ENCODE measurements at regions not wholly inside any gene's neighbourhood (a gene's known extent, or its start where the extent isn't known, plus 50 kb on each side); places are given as distances from the start of the nearest gene placed in this dataset.

GRCh38 chr2:205880048-205880447 is 197.7 kb downstream of the NRP2 start:
- H3K9me3 ChIP-seq: no peaks in the 10 kb centered on the region
- intact Hi-C loops (cut with DNase I, micrococcal nuclease): loop anchor here in 1 of 2 donors (10.0 kb wide), 1 partner anchor 105 kb away; no protein-coding TSS in a partner anchor
- no peak overlapping the region for H3K4me3 ChIP-seq
- DNase-seq (no peak), ATAC-seq (no peak)
- no peaks in the 10 kb centered on the region for H3K36me3 ChIP-seq (ENCODE audit: low read depth)
- H3K4me1 ChIP-seq (ENCODE audit: low read depth): no peaks in the 10 kb centered on the region
- TF ChIP-seq CTCF (IDR thresholded peaks at IDR 0.05): no peak

GRCh38 chr2:205878999-205879762 is 196.9 kb downstream of the NRP2 start:
- H3K4me1 ChIP-seq (ENCODE audit: low read depth): no peaks in the 10 kb centered on the region
- H3K9me3 ChIP-seq: no peaks in the 10 kb centered on the region
- intact Hi-C loops (cut with DNase I, micrococcal nuclease): no loop called here
- DNase-seq (no peak), ATAC-seq (no peak)
- TF ChIP-seq CTCF (IDR thresholded peaks at IDR 0.05): no peak
- no peaks in the 10 kb centered on the region for H3K36me3 ChIP-seq (ENCODE audit: low read depth)
- no peak overlapping the region for H3K4me3 ChIP-seq

GRCh38 chr2:205877496-205877895 is 195.2 kb downstream of the NRP2 start:
- no peak for DNase-seq
- ATAC-seq: no peak
- H3K4me3 ChIP-seq: no peak overlapping the region
- no peaks in the 10 kb centered on the region for H3K36me3 ChIP-seq (ENCODE audit: low read depth)
- H3K9me3 ChIP-seq: no peaks in the 10 kb centered on the region
- intact Hi-C loops (cut with DNase I, micrococcal nuclease): no loop called here
- no peaks in the 10 kb centered on the region for H3K4me1 ChIP-seq (ENCODE audit: low read depth)
- no peak for TF ChIP-seq CTCF (IDR thresholded peaks at IDR 0.05)

GRCh38 chr2:205876127-205876526 is 193.8 kb downstream of the NRP2 start:
- ATAC-seq: no peak
- intact Hi-C loops (cut with DNase I, micrococcal nuclease): no loop called here
- TF ChIP-seq CTCF (IDR thresholded peaks at IDR 0.05): no peak
- H3K4me3 ChIP-seq: no peak overlapping the region
- no peaks in the 10 kb centered on the region for H3K4me1 ChIP-seq (ENCODE audit: low read depth)
- no peaks in the 10 kb centered on the region for H3K36me3 ChIP-seq (ENCODE audit: low read depth)
- DNase-seq: no peak
- H3K9me3 ChIP-seq: no peaks in the 10 kb centered on the region

- Histone ChIP-seq H3K4me3 (no peak overlapping the region), H3K9me3 (no peaks in the 10 kb centered on the region), H3K36me3 (ENCODE audit: low read depth) (no peaks in the 10 kb centered on the region), H3K4me1 (ENCODE audit: low read depth) (no peaks in the 10 kb centered on the region)
- ATAC-seq (no peak), DNase-seq (no peak)
- intact Hi-C loops (cut with DNase I, micrococcal nuclease): no loop called here
- no peak for TF ChIP-seq CTCF (IDR thresholded peaks at IDR 0.05)
These were observed 190.4 kb downstream of the NRP2 start for GRCh38 chr2:205872716-205873115.
